ENCODE measurements at regions not wholly inside any gene's neighbourhood (a gene's known extent, or its start where the extent isn't known, plus 50 kb on each side); places are given as distances from the start of the nearest gene placed in this dataset.
A peak's percentile ranks its signal among the peaks of the same experiment; 100 is the strongest.

DNA sequence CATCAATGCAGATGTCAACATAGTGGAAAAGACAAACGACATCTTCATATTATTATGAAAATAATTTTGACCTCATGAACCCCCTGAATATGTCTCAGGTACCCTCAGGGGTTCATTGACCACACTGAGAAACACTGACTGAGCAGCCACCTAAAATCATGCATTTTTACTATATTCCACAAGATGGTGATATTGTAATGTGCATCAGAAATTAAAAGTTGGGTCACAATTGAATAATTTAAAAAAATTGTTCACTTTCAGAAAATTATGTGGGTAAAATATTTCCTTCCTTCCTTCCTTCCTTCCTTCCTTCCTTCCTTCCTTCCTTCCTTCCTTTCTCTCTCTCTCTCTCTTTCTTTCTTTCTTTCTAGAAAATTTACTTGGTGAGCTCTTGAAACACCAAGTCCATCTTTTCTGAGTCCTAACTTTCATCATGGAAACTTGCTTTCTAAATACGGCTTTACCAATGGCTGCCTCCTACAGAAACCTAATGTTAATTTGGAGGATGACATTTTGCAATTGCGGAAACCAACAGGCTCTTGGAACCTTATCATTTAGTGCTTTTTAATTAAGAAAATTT is 103.6 kb downstream of the RTL3 start:
- TF ChIP-seq, protein P1, sequence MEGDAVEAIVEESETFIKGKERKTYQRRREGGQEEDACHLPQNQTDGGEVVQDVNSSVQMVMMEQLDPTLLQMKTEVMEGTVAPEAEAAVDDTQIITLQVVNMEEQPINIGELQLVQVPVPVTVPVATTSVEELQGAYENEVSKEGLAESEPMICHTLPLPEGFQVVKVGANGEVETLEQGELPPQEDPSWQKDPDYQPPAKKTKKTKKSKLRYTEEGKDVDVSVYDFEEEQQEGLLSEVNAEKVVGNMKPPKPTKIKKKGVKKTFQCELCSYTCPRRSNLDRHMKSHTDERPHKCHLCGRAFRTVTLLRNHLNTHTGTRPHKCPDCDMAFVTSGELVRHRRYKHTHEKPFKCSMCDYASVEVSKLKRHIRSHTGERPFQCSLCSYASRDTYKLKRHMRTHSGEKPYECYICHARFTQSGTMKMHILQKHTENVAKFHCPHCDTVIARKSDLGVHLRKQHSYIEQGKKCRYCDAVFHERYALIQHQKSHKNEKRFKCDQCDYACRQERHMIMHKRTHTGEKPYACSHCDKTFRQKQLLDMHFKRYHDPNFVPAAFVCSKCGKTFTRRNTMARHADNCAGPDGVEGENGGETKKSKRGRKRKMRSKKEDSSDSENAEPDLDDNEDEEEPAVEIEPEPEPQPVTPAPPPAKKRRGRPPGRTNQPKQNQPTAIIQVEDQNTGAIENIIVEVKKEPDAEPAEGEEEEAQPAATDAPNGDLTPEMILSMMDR (IDR thresholded peaks at IDR 0.05): peak in 4 of 7 experiments; percentile 15 to 37 (median 32)
- TF ChIP-seq POLR2AphosphoS5 (IDR thresholded peaks at IDR 0.05): no peak
- no peak for TF ChIP-seq EP300 (IDR thresholded peaks at IDR 0.05)
